ENCODE measurements at regions not wholly inside any gene's neighbourhood (a gene's known extent, or its start where the extent isn't known, plus 50 kb on each side); places are given as distances from the start of the nearest gene placed in this dataset.

DNA sequence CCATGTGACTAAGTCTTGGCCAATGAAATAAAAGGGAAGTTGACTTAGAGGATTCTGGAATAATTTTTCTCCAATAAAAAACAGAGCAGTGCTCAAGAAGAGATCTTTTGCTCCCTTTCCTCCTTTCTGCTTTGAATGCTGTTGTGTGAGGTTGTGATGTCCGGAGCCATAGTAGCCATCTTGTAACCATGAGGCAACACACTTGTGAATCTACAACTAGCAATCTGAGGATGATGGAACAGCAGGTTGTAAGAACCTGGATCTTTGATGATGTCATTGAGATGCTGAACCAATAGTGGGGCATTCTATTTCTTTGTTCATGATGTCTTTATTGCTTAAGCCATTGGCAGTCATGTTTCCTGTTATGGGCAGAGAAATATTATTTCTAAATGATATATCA lies 230.0 kb upstream of the SRRM4 start:
- DNase-seq (ENCODE audit: low spot score), result no peak

DNA sequence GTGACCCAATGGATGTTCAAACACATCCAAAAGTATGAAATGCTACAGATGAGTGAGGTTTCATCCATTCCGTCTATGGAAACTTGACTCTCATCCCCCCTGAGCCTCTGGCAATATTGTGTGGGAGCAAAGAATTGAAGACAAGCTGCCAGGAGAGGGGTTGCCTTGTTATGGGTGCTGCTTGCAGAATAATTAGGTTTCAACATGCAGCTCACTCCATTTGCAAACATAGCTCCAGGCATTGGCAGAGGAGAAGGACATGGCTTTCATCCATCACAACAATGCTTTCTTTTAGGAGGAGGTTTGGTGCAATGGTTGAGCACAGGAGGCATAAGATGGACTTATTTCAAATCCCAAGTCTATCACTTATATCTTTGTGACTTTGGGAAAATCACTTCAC lies 220.7 kb upstream of the SRRM4 start:
- DNase-seq (ENCODE audit: low spot score), result no peak

DNA sequence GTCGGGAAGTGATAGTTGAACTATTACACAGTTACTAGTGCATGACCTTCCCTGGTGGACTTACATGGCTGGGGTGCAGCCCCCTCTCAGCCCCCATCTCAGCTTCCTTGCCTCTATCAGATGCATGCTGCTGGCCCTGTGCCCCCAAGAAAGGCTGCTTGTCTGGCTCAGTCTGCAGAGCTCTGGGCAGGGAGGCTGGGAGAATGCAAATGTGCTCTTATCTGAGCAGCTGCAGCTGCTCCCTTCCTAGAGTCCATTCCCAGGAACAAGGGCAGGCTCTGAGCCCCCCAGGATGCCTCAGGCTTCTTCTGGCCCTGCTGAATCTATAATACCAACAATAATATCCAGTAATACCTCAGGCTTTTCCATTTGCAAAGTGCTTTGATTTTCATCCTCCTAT lies 218.1 kb upstream of the SRRM4 start:
- DNase-seq (ENCODE audit: low spot score), result no peak

- no peak for DNase-seq (ENCODE audit: low spot score)
Measured at GRCh38 chr12:118773956-118774723, 207.2 kb upstream of the SRRM4 start.

GRCh38 chr12:118777504-118777903 lies 203.8 kb upstream of the SRRM4 start:
- DNase-seq (ENCODE audit: low spot score), result no peak

DNA sequence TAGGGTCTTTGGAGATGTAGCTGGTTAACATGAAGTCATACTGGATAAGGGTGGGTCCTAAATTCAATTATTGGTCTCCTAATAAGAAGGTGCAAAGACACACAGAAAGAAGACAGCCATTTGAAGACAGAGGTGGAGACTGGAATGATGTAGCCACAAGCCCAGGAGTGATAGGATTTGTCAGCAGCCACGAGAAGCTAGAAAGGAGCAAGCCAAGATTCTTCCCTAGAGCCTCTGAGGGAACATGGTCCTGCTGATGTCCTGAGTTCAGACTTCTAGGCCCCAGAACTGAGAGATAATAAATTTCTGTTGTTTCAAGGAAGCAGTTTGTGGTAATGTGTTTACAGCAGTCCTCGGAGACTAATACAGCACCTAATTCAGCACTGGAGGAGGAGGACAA lies 203.3 kb upstream of the SRRM4 start:
- DNase-seq (ENCODE audit: low spot score), result no peak

- DNase-seq (ENCODE audit: low spot score), result no peak
Measured at GRCh38 chr12:118780939-118781338, 200.4 kb upstream of the SRRM4 start.

DNA sequence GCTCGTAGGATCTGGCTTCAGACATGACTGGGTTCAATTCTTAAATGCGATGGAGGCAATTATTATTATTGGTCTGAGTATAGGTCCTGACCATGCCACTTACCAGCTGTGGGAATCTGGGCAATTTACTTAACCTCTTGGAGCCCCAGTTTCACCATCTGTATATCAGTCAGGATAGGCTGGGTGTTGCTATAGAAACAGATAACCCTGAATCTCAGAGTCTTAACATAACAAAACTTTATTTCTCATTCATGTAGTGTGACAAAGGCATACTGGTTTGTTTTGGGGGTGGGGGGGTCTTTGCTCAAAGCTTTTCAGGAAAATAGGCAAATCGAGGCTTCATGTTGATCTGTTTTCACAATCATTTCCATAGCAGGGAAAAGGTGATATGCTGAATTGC lies 199.6 kb upstream of the SRRM4 start:
- no peak for DNase-seq (ENCODE audit: low spot score)

GRCh38 chr12:118783703-118784102 lies 197.6 kb upstream of the SRRM4 start:
- no peak for DNase-seq (ENCODE audit: low spot score)

DNA sequence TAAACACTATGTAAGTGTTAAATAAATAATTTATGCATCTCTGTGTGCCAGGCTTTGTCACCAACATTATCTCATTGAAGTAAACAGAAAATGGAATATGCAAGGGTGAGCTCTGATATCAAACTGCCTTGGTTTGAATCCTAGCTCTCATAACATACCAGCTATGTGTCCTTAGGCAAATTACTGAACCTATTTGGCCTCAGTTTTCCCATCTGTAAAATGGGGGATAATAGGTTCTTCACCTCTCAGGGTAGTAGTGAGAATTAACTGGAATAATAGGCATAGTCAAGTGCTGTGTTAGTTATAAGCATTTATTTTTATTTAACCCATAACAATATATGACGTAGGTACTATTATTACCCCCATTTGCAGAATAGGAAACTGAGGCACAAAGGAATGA lies 190.8 kb upstream of the SRRM4 start:
- DNase-seq (ENCODE audit: low spot score), result no peak

DNA sequence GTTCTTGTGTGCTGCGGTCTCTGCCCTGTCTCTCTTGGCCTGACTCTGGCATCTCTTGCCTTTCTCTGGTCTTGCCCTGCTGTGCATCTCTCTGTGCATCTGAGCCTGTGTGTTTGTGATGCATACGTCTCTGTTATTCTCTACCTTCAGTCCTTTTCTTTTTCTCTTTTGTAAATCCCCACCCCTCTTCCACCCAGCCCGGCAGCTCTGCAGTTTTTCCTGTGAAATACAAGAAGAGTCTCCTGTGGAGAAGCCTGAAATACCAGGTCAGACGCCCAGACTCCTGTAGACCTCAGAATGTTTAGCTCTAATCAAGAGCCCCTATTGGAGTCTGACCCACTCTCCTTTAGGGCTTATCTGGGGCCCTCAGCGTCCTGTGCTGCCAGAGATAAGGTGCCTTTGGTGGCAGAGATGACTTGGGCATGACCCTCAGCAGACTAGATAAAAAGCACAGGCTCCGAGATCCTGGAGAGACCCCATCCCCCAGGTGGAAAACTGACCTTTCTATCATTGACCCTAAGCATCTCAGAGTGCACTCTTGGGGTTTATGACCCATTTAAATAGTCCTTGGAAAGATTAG lies 167.5 kb upstream of the SRRM4 start:
- DNase-seq (ENCODE audit: low spot score), result no peak

GRCh38 chr12:118816296-118816695 lies 165.0 kb upstream of the SRRM4 start:
- no peak for DNase-seq (ENCODE audit: low spot score)

DNA sequence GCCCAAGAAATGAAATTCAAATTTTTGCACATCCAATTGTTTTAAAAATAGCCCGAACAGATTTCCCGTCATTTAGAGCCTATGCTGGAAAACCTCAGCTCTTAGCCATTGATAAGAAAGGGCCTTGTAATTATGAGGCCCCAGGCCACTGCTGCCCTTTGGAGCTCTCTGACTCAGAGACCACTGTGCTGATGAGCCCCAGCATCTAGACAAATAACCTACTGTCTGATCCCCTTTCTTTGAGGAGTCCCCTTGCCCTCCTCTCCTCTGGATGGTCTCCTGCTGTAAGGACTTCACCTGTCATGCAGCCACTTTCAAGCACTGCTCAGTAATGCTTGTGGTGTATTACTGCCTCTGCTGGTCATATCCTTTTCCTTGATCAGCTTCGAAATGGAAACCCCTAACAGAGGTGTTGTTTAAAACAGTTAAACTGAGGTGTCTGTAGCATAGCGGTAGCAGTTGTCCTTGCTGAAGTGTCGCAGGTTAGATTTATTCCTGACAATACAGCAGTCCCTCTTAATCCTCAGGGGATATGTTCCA lies 159.9 kb upstream of the SRRM4 start:
- DNase-seq (ENCODE audit: low spot score), result no peak

DNA sequence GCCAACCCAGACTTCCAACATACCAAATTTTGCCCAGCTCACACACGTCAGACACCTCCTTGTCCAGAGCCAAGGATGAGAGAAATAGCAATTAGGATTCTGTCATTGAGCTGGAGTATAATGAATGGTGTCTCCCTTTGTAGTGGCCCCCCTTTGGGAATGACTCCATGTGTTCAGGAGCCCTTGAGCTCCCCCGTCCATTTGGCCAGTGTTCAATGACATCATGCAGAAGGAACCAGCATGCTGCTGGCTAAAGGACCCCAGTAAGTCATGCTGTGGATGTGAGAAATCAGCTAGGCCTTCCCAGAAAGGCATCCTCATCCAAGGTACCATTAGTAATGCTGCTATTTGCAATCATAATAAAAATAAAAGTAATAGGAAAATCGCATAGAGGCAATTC lies 158.8 kb upstream of the SRRM4 start:
- no peak for DNase-seq (ENCODE audit: low spot score)

- no peak for DNase-seq (ENCODE audit: low spot score)
Measured at GRCh38 chr12:118827047-118827446, 154.3 kb upstream of the SRRM4 start.

- DNase-seq (ENCODE audit: low spot score), result no peak
Measured at GRCh38 chr12:118827606-118828005, 153.7 kb upstream of the SRRM4 start.

- DNase-seq (ENCODE audit: low spot score), result no peak
Measured at GRCh38 chr12:118830296-118830695, 151.0 kb upstream of the SRRM4 start.

GRCh38 chr12:118835926-118836325 lies 145.4 kb upstream of the SRRM4 start:
- DNase-seq (ENCODE audit: low spot score), result no peak

DNA sequence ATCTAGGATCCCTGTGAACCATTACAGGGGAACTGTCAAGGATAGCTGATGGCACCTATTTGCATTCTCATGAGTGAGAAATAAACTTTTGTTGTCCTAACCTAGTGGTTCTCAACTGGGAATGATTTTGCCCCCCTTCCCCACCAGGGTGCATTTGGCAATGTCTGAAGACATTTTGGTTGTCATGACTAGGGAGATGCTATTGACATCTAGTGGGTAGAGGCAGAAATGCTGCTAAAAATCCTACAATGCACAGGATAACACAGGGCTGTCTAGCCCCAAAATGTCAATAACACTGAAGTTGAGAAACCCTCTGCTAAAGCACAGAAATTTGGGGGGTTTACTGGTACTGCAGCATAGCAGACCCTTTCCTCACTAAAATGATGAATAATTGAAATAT lies 140.9 kb upstream of the SRRM4 start:
- no peak for DNase-seq (ENCODE audit: low spot score)

GRCh38 chr12:118840878-118841277 lies 140.5 kb upstream of the SRRM4 start:
- no peak for DNase-seq (ENCODE audit: low spot score)

- no peak for DNase-seq (ENCODE audit: low spot score)
Measured at GRCh38 chr12:118841588-118841987, 139.8 kb upstream of the SRRM4 start.

DNA sequence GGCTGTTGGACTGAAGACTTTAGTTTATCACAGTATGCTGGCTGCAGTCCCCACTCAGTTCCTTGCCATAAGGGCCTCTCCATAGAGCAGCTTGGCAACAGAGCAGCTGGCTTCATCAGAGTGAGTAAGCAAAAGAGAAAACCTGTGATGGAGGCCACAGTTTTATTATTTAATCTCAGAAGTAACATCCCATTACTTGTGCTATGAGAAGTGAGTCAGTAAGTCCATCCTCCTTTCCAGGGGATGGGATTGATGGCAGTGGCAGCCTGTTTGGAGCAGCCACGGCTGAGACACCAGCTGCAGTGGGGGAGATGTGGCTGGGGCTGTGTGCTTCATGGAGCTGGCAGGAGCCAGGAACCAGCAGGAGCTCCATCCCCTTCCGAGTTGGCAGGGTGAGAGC lies 138.5 kb upstream of the SRRM4 start:
- DNase-seq (ENCODE audit: low spot score), result no peak

DNA sequence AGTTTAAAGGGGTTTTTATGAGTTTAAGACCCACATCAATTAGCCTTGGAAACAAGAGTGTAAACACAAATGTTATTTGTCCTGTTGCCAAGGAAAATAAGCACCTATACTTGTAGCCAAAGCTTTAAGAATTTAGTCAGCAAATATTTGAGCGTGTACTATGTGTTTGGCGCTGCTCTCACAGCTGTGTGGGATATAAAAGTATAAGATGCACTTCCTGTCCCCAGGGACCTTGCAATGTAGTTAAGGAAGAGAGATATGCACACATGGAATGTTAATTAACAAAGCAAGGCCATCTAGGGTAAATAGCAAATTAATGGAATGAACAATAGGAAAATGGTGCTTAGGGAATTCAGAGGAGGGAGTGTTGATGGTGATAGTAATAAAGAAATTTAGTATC lies 134.9 kb upstream of the SRRM4 start:
- DNase-seq (ENCODE audit: low spot score), result no peak

All from germinal center (tissue), 1 donor.